H9 (cell line): ENCODE measurements at regions not wholly inside any gene's neighbourhood (a gene's known extent, or its start where the extent isn't known, plus 50 kb on each side); places are given as distances from the start of the nearest gene placed in this dataset.
A peak's percentile ranks its signal among the peaks of the same experiment; 100 is the strongest.

Experiments
- DNase-seq: peaks from one replicate; pipeline ENCODE4 v3.0.0-alpha.2; 2017
- H2AFZ ChIP-seq: one replicate; pipeline ENCODE4 v1.6.1; 2013; ENCODE audit warnings: mild to moderate bottlenecking, low read length, control low read depth, moderate library complexity
- H2AK5ac ChIP-seq: 2 replicates; pipeline ENCODE4 v1.6.1; 2013; ENCODE audit warnings: low read length, control low read depth, mixed read lengths; ENCODE audit not compliant: insufficient read length
- H2BK120ac ChIP-seq: one replicate; pipeline ENCODE4 v1.6.1; 2013; ENCODE audit warnings: low read depth, mild to moderate bottlenecking, low read length, control low read depth, inconsistent platforms; ENCODE audit not compliant: poor library complexity, severe bottlenecking
- H2BK12ac ChIP-seq: 2 replicates; pipeline ENCODE4 v1.6.1; 2013; ENCODE audit warnings: low read length, control low read depth, mixed read lengths, low read depth; ENCODE audit not compliant: insufficient read length
- H2BK15ac ChIP-seq: 2 replicates; pipeline ENCODE4 v1.6.1; 2013; ENCODE audit warnings: low read depth, low read length, control low read depth
- H2BK20ac ChIP-seq: one replicate; pipeline ENCODE4 v1.6.1; 2013; ENCODE audit warnings: low read depth, mild to moderate bottlenecking, low read length, control low read depth, inconsistent platforms; ENCODE audit not compliant: poor library complexity, severe bottlenecking
- H2BK5ac ChIP-seq: 2 replicates; pipeline ENCODE4 v1.6.1; 2013; ENCODE audit warnings: low read length, control low read depth, mixed read lengths; ENCODE audit not compliant: insufficient read length
- H3K14ac ChIP-seq: 2 replicates; pipeline ENCODE4 v1.6.1; 2013; ENCODE audit warnings: low read length, control low read depth; ENCODE audit not compliant: insufficient read depth
- H3K18ac ChIP-seq: 2 replicates; pipeline ENCODE4 v1.6.1; 2013; ENCODE audit warnings: low read depth, mild to moderate bottlenecking, mixed read lengths, low read length, control low read depth; ENCODE audit not compliant: insufficient read length
- H3K23ac ChIP-seq: 2 replicates; pipeline ENCODE4 v1.6.1; 2013; ENCODE audit warnings: low read length, control low read depth, mixed read lengths, low read depth; ENCODE audit not compliant: insufficient read length
- H3K23me2 ChIP-seq: 2 replicates; pipeline ENCODE4 v1.6.1; 2013; ENCODE audit warnings: low read depth, mild to moderate bottlenecking, mixed read lengths, low read length, control low read depth; ENCODE audit not compliant: insufficient read length, poor library complexity, severe bottlenecking
- H3K27ac ChIP-seq: 2 replicates; pipeline ENCODE4 v1.5.1; 2013; ENCODE audit warnings: low read length, control low read depth, mixed read lengths, low read depth; ENCODE audit not compliant: insufficient read length
- H3K27me3 ChIP-seq: 2 replicates; pipeline ENCODE4 v1.6.1; 2013; ENCODE audit warnings: low read length, control low read depth, inconsistent platforms; ENCODE audit not compliant: insufficient read depth
- H3K4ac ChIP-seq: 2 replicates; pipeline ENCODE4 v1.6.1; 2013; ENCODE audit warnings: low read depth, mild to moderate bottlenecking, control low read depth, inconsistent platforms, low read length, moderate library complexity
- H3K4me1 ChIP-seq: 2 replicates; pipeline ENCODE4 v1.6.1; 2013; ENCODE audit warnings: low read length, control low read depth, inconsistent platforms; ENCODE audit not compliant: insufficient read depth
- H3K4me2 ChIP-seq: 2 replicates; pipeline ENCODE4 v1.6.1; 2013; ENCODE audit warnings: low read length, control low read depth, mixed read lengths; ENCODE audit not compliant: insufficient read length, insufficient read depth
- H3K56ac ChIP-seq: 2 replicates; pipeline ENCODE4 v1.6.1; 2013; ENCODE audit warnings: low read depth, mild to moderate bottlenecking, mixed read lengths, low read length, control low read depth; ENCODE audit not compliant: insufficient read length
- H3K79me1 ChIP-seq: 2 replicates; pipeline ENCODE4 v1.6.1; 2013; ENCODE audit warnings: low read depth, mild to moderate bottlenecking, moderate library complexity, low read length, control low read depth, inconsistent platforms; ENCODE audit not compliant: insufficient read depth, poor library complexity, severe bottlenecking
- H3K79me2 ChIP-seq: 2 replicates; pipeline ENCODE4 v1.6.1; 2013; ENCODE audit warnings: low read length, control low read depth, inconsistent platforms; ENCODE audit not compliant: insufficient read depth
- H3K9ac ChIP-seq: 2 replicates; pipeline ENCODE4 v1.6.1; 2013; ENCODE audit warnings: low read length, control low read depth, mixed read lengths; ENCODE audit not compliant: insufficient read length; ENCODE audit errors: extremely low read depth
- H3K9me3 ChIP-seq: one replicate; pipeline ENCODE4 v1.6.1; 2013; ENCODE audit warnings: low read depth, low read length, inconsistent platforms; ENCODE audit not compliant: control insufficient read depth
- H3T11ph ChIP-seq: one replicate; pipeline ENCODE4 v1.6.1; 2013; ENCODE audit warnings: mild to moderate bottlenecking, low read length, control low read depth, inconsistent platforms
- H4K20me1 ChIP-seq: one replicate; pipeline ENCODE4 v1.6.1; 2013; ENCODE audit not compliant: control insufficient read depth, insufficient read length, insufficient read depth
- H4K5ac ChIP-seq: 2 replicates; pipeline ENCODE4 v1.6.1; 2013; ENCODE audit warnings: low read depth, mild to moderate bottlenecking, mixed read lengths, low read length, control low read depth; ENCODE audit not compliant: insufficient read length
- H4K8ac ChIP-seq: replicated peaks from 2 replicates; pipeline ENCODE4 v1.6.1; 2013; ENCODE audit warnings: low read length, control low read depth, mixed read lengths, low read depth; ENCODE audit not compliant: insufficient read length
- H4K91ac ChIP-seq: 2 replicates; pipeline ENCODE4 v1.6.1; 2013; ENCODE audit warnings: low read depth, mild to moderate bottlenecking, moderate library complexity, mixed read lengths, low read length, control low read depth; ENCODE audit not compliant: insufficient read length
- H3K27ac Mint-ChIP-seq, 3 experiments: 2 replicates in 2 of 3; 3 replicates in 1 of 3; pipeline ENCODE4 v1.8.0; 2020 to 2021; ENCODE audit warnings: mixed read lengths in 3 of 3, mild to moderate bottlenecking in 1 of 3, moderate library complexity in 1 of 3
- H3K27me3 Mint-ChIP-seq: 2 replicates; pipeline ENCODE4 v1.8.0; 2021; ENCODE audit warnings: low read depth, mild to moderate bottlenecking, moderate library complexity, mixed read lengths
- H3K36me3 Mint-ChIP-seq, 3 experiments: 2 replicates in 2 of 3; 3 replicates in 1 of 3; pipeline ENCODE4 v1.8.0; 2020 to 2021; ENCODE audit warnings: low read depth in 3 of 3, mixed read lengths in 3 of 3; ENCODE audit not compliant: insufficient read depth in 1 of 3
- H3K4me1 Mint-ChIP-seq, 2 experiments: 2 replicates each; pipeline ENCODE4 v1.8.0; 2020; ENCODE audit warnings: mixed read lengths in 2 of 2
- H3K4me3 Mint-ChIP-seq, 2 experiments: 2 replicates in 1 of 2; 3 replicates in 1 of 2; pipeline ENCODE4 v1.8.0; 2020 to 2021; ENCODE audit warnings: mild to moderate bottlenecking in 2 of 2, mixed read lengths in 2 of 2, moderate library complexity in 1 of 2
- H3K9me3 Mint-ChIP-seq, 2 experiments: 2 replicates in 1 of 2; 3 replicates in 1 of 2; pipeline ENCODE4 v1.8.0; 2020; ENCODE audit warnings: mild to moderate bottlenecking in 2 of 2, mixed read lengths in 2 of 2, moderate library complexity in 1 of 2
- CTCF ChIP-seq: fragments of 200-600 bp; sonication (generic); conservative IDR thresholded peaks from 3 replicates; pipeline ENCODE4 v1.8.0; 2021; ENCODE audit warnings: antibody characterized with exemption, mild to moderate bottlenecking
- WGBS: extraction: QIAGEN DNeasy Blood & Tissue Kit; methylation state at CpG from one replicate; pipeline ENCODE4 v1.1.7; 2013; ENCODE audit warnings: missing lambda C conversion rate, low lambda C conversion rate, mixed read lengths; ENCODE audit not compliant: insufficient read length; ENCODE audit errors: extremely low coverage; 5-methylcytosine and 5-hydroxymethylcytosine counted together

- Histone ChIP-seq H2AFZ (no peak overlapping the region), H3K23ac (no peak overlapping the region), H2BK120ac (no peak overlapping the region), H2AK5ac (no peak overlapping the region), H3K4ac (no peak overlapping the region), H3T11ph (no peak overlapping the region), H3K56ac (no peak overlapping the region), H3K9ac (no peak overlapping the region), H3K14ac (no peak overlapping the region), H2BK12ac (no peak overlapping the region), H3K4me2 (peak overlapping the region; percentile 34), H3K23me2 (no peaks in the 10 kb centered on the region), H4K8ac (no peak overlapping the region), H2BK20ac (no peak overlapping the region), H4K20me1 (no peaks in the 10 kb centered on the region), H3K4me1 (0 out of 2 replicates have a peak, but pooled peaks cover 5% of the 10 kb centered on the region), H2BK5ac (no peak overlapping the region), H3K9me3 (no peaks in the 10 kb centered on the region), H3K79me2 (no peaks in the 10 kb centered on the region), H3K27me3 (no peaks in the 10 kb centered on the region), H3K79me1 (no peaks in the 10 kb centered on the region), H4K91ac (no peak overlapping the region), H3K18ac (peak overlapping the region; percentile 44), H4K5ac (no peak overlapping the region), H3K27ac (peak overlapping the region; percentile 34), H2BK15ac (no peak overlapping the region)
- peak overlapping the region; percentile 1 to 86 (median 71); a peak in 6 of 7 replicates for H3K27ac Mint-ChIP-seq
- H3K9me3 Mint-ChIP-seq: peaks cover 0 to 3% of the 10 kb centered on the region in 2 experiments; a peak in 3 of 5 replicates
- peaks cover 27 to 29% of the 10 kb centered on the region in 2 experiments for H3K4me1 Mint-ChIP-seq
- peak; percentile 46 for DNase-seq
- H3K4me3 Mint-ChIP-seq: peak overlapping the region; percentile 1 to 30; a peak in 2 of 5 replicates
- peaks cover 0 to 1% (median 0%) of the 10 kb centered on the region in 3 experiments; a peak in 1 of 7 replicates for H3K36me3 Mint-ChIP-seq
- TF ChIP-seq CTCF: no peak
- WGBS: no CpG with 5 or more reads among the region's 6 CpGs
- no peaks in the 10 kb centered on the region for H3K27me3 Mint-ChIP-seq
Observed at GRCh38 chr17:15048933-15049794, 216.0 kb downstream of the PMP22 start.
